Keratinocyte (primary cell): ENCODE measurements at regions not wholly inside any gene's neighbourhood (a gene's known extent, or its start where the extent isn't known, plus 50 kb on each side); places are given as distances from the start of the nearest gene placed in this dataset.

Experiments used
- DNase-seq: peaks from one replicate; pipeline ENCODE4 v3.0.0-alpha.2; 2011; ENCODE audit warnings: low read depth, missing footprints, low spot score
- FAIRE-seq: peaks from 2 replicates; lab custom pipeline; 2011; peaks lifted over from hg19 to GRCh38; lab: Jason Lieb, UNC
- H2AFZ ChIP-seq: 2 replicates; pipeline ENCODE4 v1.6.0; 2012; ENCODE audit warnings: low read length, control low read depth, inconsistent platforms; ENCODE audit not compliant: control insufficient read depth
- H3K27ac ChIP-seq: 2 replicates; pipeline ENCODE4 v1.5.1; 2011; ENCODE audit warnings: low read length; ENCODE audit not compliant: control insufficient read depth, insufficient read depth
- H3K27me3 ChIP-seq: 3 replicates; pipeline ENCODE4 v1.6.0; 2011; ENCODE audit warnings: low read length; ENCODE audit not compliant: control insufficient read depth, insufficient read depth; ENCODE audit errors: extremely low read depth
- H3K36me3 ChIP-seq, 2 experiments: 2 replicates in 1 of 2; 3 replicates in 1 of 2; pipeline ENCODE4 v1.5.1; 2011; ENCODE audit warnings: low read length in 2 of 2, mild to moderate bottlenecking in 1 of 2; ENCODE audit not compliant: control insufficient read depth in 2 of 2, insufficient read depth in 2 of 2; ENCODE audit errors: extremely low read depth in 1 of 2
- H3K4me1 ChIP-seq: 3 replicates; pipeline ENCODE4 v1.5.1; 2011; ENCODE audit warnings: low read length; ENCODE audit not compliant: control insufficient read depth, insufficient read depth; ENCODE audit errors: extremely low read depth
- H3K4me2 ChIP-seq: 3 replicates; pipeline ENCODE4 v1.6.0; 2011; ENCODE audit warnings: low read depth, low read length; ENCODE audit not compliant: control insufficient read depth, insufficient read depth; ENCODE audit errors: extremely low read depth
- H3K4me3 ChIP-seq, 3 experiments: fragments of 200-600 bp in 1 of 3; sonication (generic) in 1 of 3; 2 replicates in 2 of 3; 3 replicates in 1 of 3; pipeline ENCODE4 v1.5.1; 2011 to 2016; ENCODE audit warnings: low read length in 3 of 3, mild to moderate bottlenecking in 3 of 3, control low read depth in 2 of 3, inconsistent platforms in 1 of 3, low read depth in 1 of 3, mixed read lengths in 1 of 3, mixed run types in 1 of 3, moderate library complexity in 1 of 3; ENCODE audit not compliant: control insufficient read depth in 2 of 3, insufficient read depth in 2 of 3; ENCODE audit errors: extremely low read depth in 1 of 3
- H3K79me2 ChIP-seq: 2 replicates; pipeline ENCODE4 v1.6.0; 2012; ENCODE audit warnings: low read length; ENCODE audit not compliant: control insufficient read depth, insufficient read depth
- H3K9ac ChIP-seq: 3 replicates; pipeline ENCODE4 v1.6.0; 2011; ENCODE audit warnings: low read length; ENCODE audit not compliant: control insufficient read depth, insufficient read depth; ENCODE audit errors: extremely low read depth
- H3K9me1 ChIP-seq: 3 replicates; pipeline ENCODE4 v1.6.0; 2011; ENCODE audit warnings: low read length; ENCODE audit not compliant: control insufficient read depth, insufficient read depth; ENCODE audit errors: extremely low read depth
- H3K9me3 ChIP-seq: 2 replicates; pipeline ENCODE4 v1.5.1; 2012; ENCODE audit warnings: low read depth, low read length; ENCODE audit not compliant: control insufficient read depth
- H4K20me1 ChIP-seq: 3 replicates; pipeline ENCODE4 v1.6.0; 2011; ENCODE audit warnings: low read length; ENCODE audit not compliant: control insufficient read depth, insufficient read depth; ENCODE audit errors: extremely low read depth
- CTCF ChIP-seq, 3 experiments: IDR thresholded peaks in 1 of 3; conservative IDR thresholded peaks in 1 of 3; optimal IDR thresholded peaks in 1 of 3; 2 replicates in 2 of 3; 3 replicates in 1 of 3; pipeline versions ENCODE3 to v1.5.1; 2011; ENCODE audit warnings: low read length in 3 of 3, mild to moderate bottlenecking in 3 of 3, moderate library complexity in 2 of 3, control low read depth in 1 of 3, inconsistent platforms in 1 of 3; ENCODE audit not compliant: insufficient read depth in 2 of 3; ENCODE audit errors: extremely low read depth in 1 of 3
- EZH2 ChIP-seq: IDR thresholded peaks from one replicate; pipeline ENCODE4 v1.6.1; 2012; ENCODE audit warnings: inconsistent platforms, mild to moderate bottlenecking, low read length, moderate library complexity
- dilution Hi-C: fragments of 300-500 bp; cut with MboI; formaldehyde crosslinking; loops from one replicate; pipeline ENCODE4 v1.7.0; 2020; ENCODE audit warnings: low sequenced_read_pairs; ENCODE audit not compliant: extremely low pct_ligation_motif_present

GRCh38 chr6:98572579-98572978 is 261.8 kb upstream of the POU3F2 start:
- Histone ChIP-seq H3K9ac (no peak overlapping the region), H3K4me2 (no peak overlapping the region), H3K79me2 (no peaks in the 10 kb centered on the region), H3K4me3 (no peak overlapping the region), H3K27ac (no peak overlapping the region), H3K36me3 (no peaks in the 10 kb centered on the region), H3K27me3 (no peaks in the 10 kb centered on the region), H4K20me1 (no peaks in the 10 kb centered on the region), H2AFZ (no peak overlapping the region), H3K4me1 (no peaks in the 10 kb centered on the region), H3K9me1 (no peaks in the 10 kb centered on the region), H3K9me3 (no peaks in the 10 kb centered on the region)
- TF ChIP-seq EZH2 (no peak), CTCF (optimal IDR thresholded peaks at IDR 0.05 in 1 of 3, IDR thresholded peaks at IDR 0.05 in 1 of 3, conservative IDR thresholded peaks at IDR 0.05 in 1 of 3; ENCODE audit: extremely low read depth in 1 of 3, insufficient read depth in 2 of 3, low read length in 3 of 3) (no peak)
- dilution Hi-C loops = no loop called here
- FAIRE-seq (no peak), DNase-seq (no peak)

- Histone ChIP-seq H3K27me3 (no peaks in the 10 kb centered on the region), H3K4me3 (no peak overlapping the region), H3K4me1 (no peaks in the 10 kb centered on the region), H4K20me1 (no peaks in the 10 kb centered on the region), H3K36me3 (no peaks in the 10 kb centered on the region), H3K79me2 (no peaks in the 10 kb centered on the region), H3K27ac (no peak overlapping the region), H3K4me2 (no peak overlapping the region), H3K9me1 (no peaks in the 10 kb centered on the region), H2AFZ (no peak overlapping the region), H3K9ac (no peak overlapping the region), H3K9me3 (no peaks in the 10 kb centered on the region)
- no peak for DNase-seq
- dilution Hi-C loops = no loop called here
- FAIRE-seq = no peak
- TF ChIP-seq EZH2 = no peak
- TF ChIP-seq CTCF (optimal IDR thresholded peaks at IDR 0.05 in 1 of 3, IDR thresholded peaks at IDR 0.05 in 1 of 3, conservative IDR thresholded peaks at IDR 0.05 in 1 of 3; ENCODE audit: extremely low read depth in 1 of 3, insufficient read depth in 2 of 3, low read length in 3 of 3) = no peak
Measured at GRCh38 chr6:98574984-98575383, 259.4 kb upstream of the POU3F2 start.
